LNCaP clone FGC (cell line): ENCODE measurements at regions not wholly inside any gene's neighbourhood (a gene's known extent, or its start where the extent isn't known, plus 50 kb on each side); places are given as distances from the start of the nearest gene placed in this dataset.

Source experiments
- DNase-seq: peaks from one replicate; pipeline ENCODE4 v3.0.0-alpha.2; 2011; ENCODE audit warnings: low read depth
- H3K4me3 ChIP-seq: 2 replicates; pipeline ENCODE4 v1.5.1; 2011; ENCODE audit warnings: mild to moderate bottlenecking, low read depth, low read length, control low read depth
- CTCF ChIP-seq: IDR thresholded peaks from 2 replicates; pipeline ENCODE4 v1.5.1; 2012; ENCODE audit warnings: mild to moderate bottlenecking; ENCODE audit not compliant: control insufficient read depth, insufficient read depth; ENCODE audit errors: extremely low read depth

DNA sequence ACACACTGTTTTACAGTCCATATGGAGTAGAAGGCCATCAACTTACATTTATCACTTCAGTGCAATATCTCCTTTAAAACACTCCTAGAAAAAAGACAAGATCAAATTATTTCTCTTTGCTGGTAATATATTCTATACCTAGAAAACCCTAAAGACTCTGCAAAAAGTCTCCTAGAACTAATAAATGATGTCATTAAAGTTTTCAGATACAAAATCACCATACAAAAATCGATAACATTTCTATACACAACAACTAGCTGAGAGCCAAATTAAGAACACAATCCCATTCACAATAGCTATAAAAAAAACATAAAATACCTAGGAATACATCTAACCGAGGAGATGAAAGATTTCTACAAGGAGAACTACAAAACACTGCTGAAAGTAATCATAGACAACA, 300.3 kb downstream of the CETN3 start:
- TF ChIP-seq CTCF = no peak
- no peak overlapping the region for H3K4me3 ChIP-seq
- no peak for DNase-seq

GRCh38 chr5:90099099-90099498, 310.5 kb downstream of the CETN3 start:
- H3K4me3 ChIP-seq = no peak overlapping the region
- no peak for DNase-seq
- no peak for TF ChIP-seq CTCF

GRCh38 chr5:90097082-90097477, 312.5 kb downstream of the CETN3 start:
- DNase-seq = no peak
- no peak overlapping the region for H3K4me3 ChIP-seq
- no peak for TF ChIP-seq CTCF

DNA sequence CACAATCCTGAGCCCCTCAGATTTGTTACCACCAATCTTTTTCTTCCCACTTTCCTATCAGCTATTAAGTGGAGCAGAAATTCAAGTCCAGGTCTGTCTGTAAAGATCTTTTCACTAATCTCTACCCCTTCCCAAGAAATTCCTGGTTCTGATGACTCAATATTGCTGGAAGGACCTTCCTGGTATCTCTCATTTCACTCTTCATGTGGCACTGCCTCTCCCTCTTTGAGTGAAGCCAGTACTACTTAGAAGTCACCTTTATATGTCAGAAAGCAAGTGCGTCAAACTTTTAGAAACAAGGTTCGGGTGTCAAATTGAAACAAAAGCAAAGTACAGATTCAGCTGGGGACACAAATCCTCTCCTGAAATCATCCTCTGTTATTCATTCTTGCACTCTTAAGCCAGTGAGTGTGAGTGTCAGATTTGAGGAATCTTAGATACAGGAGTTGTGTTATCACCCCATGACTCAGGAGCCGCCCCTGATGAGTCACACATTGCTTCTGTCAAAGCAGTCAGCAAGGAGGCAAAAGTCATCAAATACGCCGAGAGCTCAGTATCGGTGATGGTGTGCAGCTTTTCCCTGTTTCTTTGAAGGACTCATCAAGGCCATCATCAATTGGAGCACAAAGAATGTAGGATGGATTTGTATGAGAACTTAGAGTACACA, 313.0 kb downstream of the CETN3 start:
- no peak for TF ChIP-seq CTCF
- H3K4me3 ChIP-seq = no peak overlapping the region

DNA sequence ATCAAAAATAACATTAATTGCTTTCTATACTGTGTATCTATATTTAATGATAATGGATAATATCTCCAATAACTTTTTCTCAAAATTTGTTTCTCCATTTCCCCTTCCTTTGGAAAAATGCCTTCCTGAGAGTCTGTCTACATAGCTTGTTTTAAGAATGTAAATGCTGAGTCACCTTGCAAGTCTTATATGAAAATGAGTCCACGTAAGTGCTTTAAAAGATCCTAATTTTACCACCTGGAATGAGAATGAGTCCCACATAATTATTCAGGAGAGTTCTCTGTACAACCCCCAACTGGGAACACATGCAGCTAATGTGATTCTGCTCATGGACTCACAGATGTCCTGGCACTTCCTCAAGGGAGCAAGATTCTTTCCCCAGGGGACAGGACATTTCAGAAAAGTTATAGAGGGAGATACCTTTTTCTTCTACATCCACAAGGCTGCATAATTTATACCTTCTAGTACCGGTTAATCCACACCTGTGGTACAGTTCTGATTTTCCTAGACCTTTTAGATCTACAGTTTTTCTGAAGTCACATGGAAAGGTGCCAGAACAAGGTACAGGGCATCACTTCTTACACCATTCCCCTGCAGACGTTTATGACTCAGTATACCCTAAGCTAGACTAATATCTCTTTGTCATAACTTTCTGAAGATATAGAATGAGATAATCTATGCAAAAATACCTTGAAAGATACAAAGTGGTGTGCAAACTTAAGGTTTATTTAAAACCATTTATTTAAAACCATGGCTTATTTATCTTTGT, 314.1 kb downstream of the CETN3 start:
- no peak for DNase-seq
- TF ChIP-seq CTCF = no peak
- no peak overlapping the region for H3K4me3 ChIP-seq

More for the DNA sequence above, 313.0 kb downstream of the CETN3 start:
- no peak for DNase-seq

DNA sequence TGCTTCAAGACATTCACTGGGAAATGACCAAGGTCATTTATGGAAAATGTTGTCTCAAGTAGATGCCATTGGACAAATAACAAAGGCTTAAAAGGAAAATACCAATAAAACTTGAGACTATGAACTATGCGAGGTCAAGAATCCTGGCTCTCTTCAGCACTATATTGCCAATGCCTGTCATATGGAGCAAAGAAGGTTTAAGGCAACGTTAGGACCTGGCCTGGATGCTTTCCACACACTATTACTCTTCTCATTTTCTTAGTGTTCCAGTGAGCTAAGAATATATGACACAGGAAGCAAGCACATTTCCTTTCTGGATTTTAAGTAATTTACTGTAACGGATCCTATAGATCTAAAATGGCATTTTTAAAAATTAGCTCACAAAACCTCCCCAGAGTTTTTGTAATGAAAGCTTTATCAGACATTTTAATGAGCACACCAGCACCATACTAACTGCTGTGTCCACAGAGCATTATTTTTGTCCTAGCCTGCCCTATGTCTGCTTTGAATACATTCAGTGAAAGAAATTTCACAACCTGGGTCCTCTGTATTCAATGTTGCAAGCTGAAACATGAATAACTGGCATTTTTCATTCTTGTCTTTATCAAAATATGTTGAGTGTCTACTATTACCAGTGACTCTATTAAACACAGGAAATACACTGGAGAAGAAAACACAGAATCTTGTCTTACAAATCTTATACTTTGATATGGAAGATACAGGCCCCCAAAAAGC, 315.6 kb downstream of the CETN3 start:
- H3K4me3 ChIP-seq = no peak overlapping the region
- DNase-seq = no peak
- no peak for TF ChIP-seq CTCF
